H1 (cell line): ENCODE measurements at regions not wholly inside any gene's neighbourhood (a gene's known extent, or its start where the extent isn't known, plus 50 kb on each side); places are given as distances from the start of the nearest gene placed in this dataset.

Source experiments
- EP300 ChIP-seq, 2 experiments: IDR thresholded peaks; 1 replicate in 1 of 2; 2 replicates in 1 of 2; pipeline ENCODE4 v1.6.1; 2011 to 2012; ENCODE audit warnings: low read depth in 2 of 2, low read length in 2 of 2, mild to moderate bottlenecking in 2 of 2, borderline replicate concordance in 1 of 2, inconsistent platforms in 1 of 2, moderate library complexity in 1 of 2
- EZH2 ChIP-seq: fragments of 200-600 bp; sonication (generic); IDR thresholded peaks from 2 replicates; pipeline ENCODE4 v1.7.1; 2012; ENCODE audit warnings: low read depth, mild to moderate bottlenecking, moderate library complexity, low read length, inconsistent platforms; ENCODE audit not compliant: severe bottlenecking
- JUND ChIP-seq: IDR thresholded peaks from 2 replicates; pipeline ENCODE4 v1.6.1; 2011; ENCODE audit warnings: mild to moderate bottlenecking, improper control_type of control experiment, low read length
- KDM5A ChIP-seq: fragments of 200-600 bp; IDR thresholded peaks from 2 replicates; pipeline ENCODE4 v1.7.1; 2012; ENCODE audit warnings: mild to moderate bottlenecking, low read length, inconsistent platforms, mixed read lengths
- POLR2A ChIP-seq, 2 experiments: IDR thresholded peaks; 1 replicate in 1 of 2; 2 replicates in 1 of 2; pipeline ENCODE4 v1.6.1; 2011; ENCODE audit warnings: low read depth in 2 of 2, low read length in 2 of 2, mild to moderate bottlenecking in 2 of 2; ENCODE audit errors: control extremely low read depth in 1 of 2
- POLR2AphosphoS5 ChIP-seq: IDR thresholded peaks from 2 replicates; pipeline ENCODE4 v1.6.1; 2011; ENCODE audit warnings: low read depth, low read length
- RAD21 ChIP-seq, 2 experiments: IDR thresholded peaks in 1 of 2; conservative IDR thresholded peaks in 1 of 2; 2 replicates each; pipeline ENCODE4 v1.6.1; 2011; ENCODE audit warnings: low read depth in 2 of 2, low read length in 2 of 2, improper control_type of control experiment in 1 of 2, inconsistent platforms in 1 of 2, mild to moderate bottlenecking in 1 of 2, moderate library complexity in 1 of 2
- RNF2 ChIP-seq: fragments of 200-900, 300-1000 bp; sonication (generic); IDR thresholded peaks from 2 replicates; pipeline ENCODE4 v1.7.1; 2016; ENCODE audit warnings: borderline replicate concordance, low read depth, mild to moderate bottlenecking, antibody characterized with exemption, low read length; ENCODE audit not compliant: poor library complexity, severe bottlenecking; ENCODE audit errors: missing control alignments
- SIN3A ChIP-seq, 2 experiments: IDR thresholded peaks in 1 of 2; conservative IDR thresholded peaks in 1 of 2; 2 replicates each; pipeline ENCODE4 v1.6.1; 2011 to 2012; ENCODE audit warnings: low read length in 2 of 2, improper control_type of control experiment in 1 of 2, low read depth in 1 of 2, mild to moderate bottlenecking in 1 of 2
- TBP ChIP-seq: IDR thresholded peaks from 2 replicates; pipeline ENCODE4 v1.6.1; 2011; ENCODE audit warnings: low read depth, low read length, improper control_type of control experiment
- YY1 ChIP-seq: IDR thresholded peaks from 2 replicates; pipeline ENCODE4 v1.6.1; 2011; ENCODE audit warnings: low read depth, mild to moderate bottlenecking, low read length
- ZNF274 ChIP-seq: IDR thresholded peaks from 2 replicates; pipeline ENCODE4 v1.7.0; 2012; ENCODE audit warnings: low read length, borderline replicate concordance; ENCODE audit errors: extremely low read depth
- TF ChIP-seq, protein P1 (sequence below), 3 experiments: IDR thresholded peaks; 1 replicate in 2 of 3; 2 replicates in 1 of 3; pipeline versions ENCODE4 v1.5.1 to v1.6.1; 2011; ENCODE audit warnings: low read length in 3 of 3, mild to moderate bottlenecking in 3 of 3, inconsistent platforms in 2 of 3, low read depth in 1 of 3, moderate library complexity in 1 of 3; ENCODE audit not compliant: insufficient read depth in 1 of 3; ENCODE audit errors: control extremely low read depth in 1 of 3

DNA sequence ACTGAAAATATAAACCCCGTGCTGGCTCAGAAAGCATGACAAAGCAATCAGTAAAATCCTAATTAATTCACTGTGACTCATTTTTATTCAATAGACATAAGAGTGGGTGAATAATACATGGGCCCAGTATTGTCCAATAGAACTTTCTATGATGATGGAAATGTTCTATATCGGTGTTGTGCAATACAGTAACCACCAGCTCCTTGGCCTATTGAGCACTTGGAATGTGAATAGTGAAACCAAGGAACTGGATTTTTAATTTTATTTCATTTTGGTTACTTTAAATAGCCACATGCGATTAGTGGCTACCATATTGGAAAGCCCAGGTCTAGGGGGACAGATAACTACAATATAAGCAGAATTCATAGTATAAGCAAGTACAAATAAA lies 69.8 kb upstream of the PPP2R3A start:
- no peak for TF ChIP-seq EZH2
- TF ChIP-seq, protein P1, sequence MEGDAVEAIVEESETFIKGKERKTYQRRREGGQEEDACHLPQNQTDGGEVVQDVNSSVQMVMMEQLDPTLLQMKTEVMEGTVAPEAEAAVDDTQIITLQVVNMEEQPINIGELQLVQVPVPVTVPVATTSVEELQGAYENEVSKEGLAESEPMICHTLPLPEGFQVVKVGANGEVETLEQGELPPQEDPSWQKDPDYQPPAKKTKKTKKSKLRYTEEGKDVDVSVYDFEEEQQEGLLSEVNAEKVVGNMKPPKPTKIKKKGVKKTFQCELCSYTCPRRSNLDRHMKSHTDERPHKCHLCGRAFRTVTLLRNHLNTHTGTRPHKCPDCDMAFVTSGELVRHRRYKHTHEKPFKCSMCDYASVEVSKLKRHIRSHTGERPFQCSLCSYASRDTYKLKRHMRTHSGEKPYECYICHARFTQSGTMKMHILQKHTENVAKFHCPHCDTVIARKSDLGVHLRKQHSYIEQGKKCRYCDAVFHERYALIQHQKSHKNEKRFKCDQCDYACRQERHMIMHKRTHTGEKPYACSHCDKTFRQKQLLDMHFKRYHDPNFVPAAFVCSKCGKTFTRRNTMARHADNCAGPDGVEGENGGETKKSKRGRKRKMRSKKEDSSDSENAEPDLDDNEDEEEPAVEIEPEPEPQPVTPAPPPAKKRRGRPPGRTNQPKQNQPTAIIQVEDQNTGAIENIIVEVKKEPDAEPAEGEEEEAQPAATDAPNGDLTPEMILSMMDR (IDR thresholded peaks at IDR 0.05; ENCODE audit: control extremely low read depth in 1 of 3, insufficient read depth in 1 of 3, low read depth in 1 of 3, low read length in 3 of 3): no peak
- TF ChIP-seq POLR2AphosphoS5: no peak
- TF ChIP-seq POLR2A (IDR thresholded peaks at IDR 0.05; ENCODE audit: control extremely low read depth in 1 of 2, low read depth in 2 of 2, low read length in 2 of 2): no peak
- no peak for TF ChIP-seq RNF2
- no peak for TF ChIP-seq ZNF274
- TF ChIP-seq KDM5A: no peak
- no peak for TF ChIP-seq EP300 (IDR thresholded peaks at IDR 0.05; ENCODE audit: borderline replicate concordance in 1 of 2, low read depth in 2 of 2, low read length in 2 of 2)
- TF ChIP-seq JUND: no peak
- TF ChIP-seq RAD21 (IDR thresholded peaks at IDR 0.05 in 1 of 2, conservative IDR thresholded peaks at IDR 0.05 in 1 of 2; ENCODE audit: low read depth in 2 of 2, low read length in 2 of 2): no peak
- TF ChIP-seq YY1: no peak
- TF ChIP-seq SIN3A (conservative IDR thresholded peaks at IDR 0.05 in 1 of 2, IDR thresholded peaks at IDR 0.05 in 1 of 2; ENCODE audit: low read depth in 1 of 2, low read length in 2 of 2): no peak
- TF ChIP-seq TBP: no peak
